Dermis microvascular lymphatic vessel endothelial cell (primary cell): ENCODE measurements at regions not wholly inside any gene's neighbourhood (a gene's known extent, or its start where the extent isn't known, plus 50 kb on each side); places are given as distances from the start of the nearest gene placed in this dataset.
"Not testable (repeated sequence)": the region's sequence is repeated elsewhere in the genome, so short reads cannot be mapped to it uniquely, and the experiment has no call there.

Experiments used
- DNase-seq, 2 donors: peaks; one replicate each; pipeline versions ENCODE4 v3.0.0 to v3.0.0-alpha.2; 2010; ENCODE audit warnings: low read depth in 2 of 2

- no peak for DNase-seq
These were observed 622.2 kb downstream of the EDEM1 start for GRCh38 chr3:5809586-5810246.

GRCh38 chr3:5811016-5811415, 623.5 kb downstream of the EDEM1 start:
- DNase-seq: no peak

GRCh38 chr3:5813521-5813920, 626.0 kb downstream of the EDEM1 start:
- DNase-seq: no peak

- DNase-seq: no peak
These were observed 635.3 kb downstream of the EDEM1 start for GRCh38 chr3:5822843-5823242.

GRCh38 chr3:5826467-5826866, 639.0 kb downstream of the EDEM1 start:
- DNase-seq: no peak

GRCh38 chr3:5828251-5828650, 640.7 kb downstream of the EDEM1 start:
- no peak for DNase-seq

GRCh38 chr3:5840056-5840455, 652.5 kb downstream of the EDEM1 start:
- no peak for DNase-seq

GRCh38 chr3:5841599-5841998, 654.1 kb downstream of the EDEM1 start:
- no peak for DNase-seq

- DNase-seq: no peak
These were observed 658.8 kb downstream of the EDEM1 start for GRCh38 chr3:5846261-5846660.

- no peak for DNase-seq
These were observed 673.6 kb downstream of the EDEM1 start for GRCh38 chr3:5861151-5861550.

GRCh38 chr3:5874931-5875341, 687.4 kb downstream of the EDEM1 start:
- no peak for DNase-seq

- DNase-seq: no peak
These were observed 701.3 kb downstream of the EDEM1 start for GRCh38 chr3:5888851-5889250.

GRCh38 chr3:5889374-5889773, 701.9 kb downstream of the EDEM1 start:
- no peak for DNase-seq

- DNase-seq: no peak
These were observed 704.2 kb downstream of the EDEM1 start for GRCh38 chr3:5891711-5892110.

- DNase-seq: no peak
These were observed 710.6 kb downstream of the EDEM1 start for GRCh38 chr3:5898106-5898505.

GRCh38 chr3:5899014-5899761, 711.7 kb downstream of the EDEM1 start:
- no peak for DNase-seq

- DNase-seq: no peak
These were observed 730.4 kb downstream of the EDEM1 start for GRCh38 chr3:5917932-5918331.

- DNase-seq: no peak
These were observed 731.1 kb downstream of the EDEM1 start for GRCh38 chr3:5918626-5919025.

GRCh38 chr3:5929027-5929426, 741.5 kb downstream of the EDEM1 start:
- DNase-seq: no peak

- DNase-seq: not testable (repeated sequence)
These were observed 756.6 kb downstream of the EDEM1 start for GRCh38 chr3:5944061-5944460.

GRCh38 chr3:5948084-5948483, 760.6 kb downstream of the EDEM1 start:
- no peak for DNase-seq

GRCh38 chr3:5951026-5951425, 763.5 kb downstream of the EDEM1 start:
- no peak for DNase-seq

GRCh38 chr3:5972586-5972985, 785.1 kb downstream of the EDEM1 start:
- DNase-seq: no peak
